ENCODE measurements at regions not wholly inside any gene's neighbourhood (a gene's known extent, or its start where the extent isn't known, plus 50 kb on each side); places are given as distances from the start of the nearest gene placed in this dataset.
"Not testable (repeated sequence)": the region's sequence is repeated elsewhere in the genome, so short reads cannot be mapped to it uniquely, and the experiment has no call there.

DNA sequence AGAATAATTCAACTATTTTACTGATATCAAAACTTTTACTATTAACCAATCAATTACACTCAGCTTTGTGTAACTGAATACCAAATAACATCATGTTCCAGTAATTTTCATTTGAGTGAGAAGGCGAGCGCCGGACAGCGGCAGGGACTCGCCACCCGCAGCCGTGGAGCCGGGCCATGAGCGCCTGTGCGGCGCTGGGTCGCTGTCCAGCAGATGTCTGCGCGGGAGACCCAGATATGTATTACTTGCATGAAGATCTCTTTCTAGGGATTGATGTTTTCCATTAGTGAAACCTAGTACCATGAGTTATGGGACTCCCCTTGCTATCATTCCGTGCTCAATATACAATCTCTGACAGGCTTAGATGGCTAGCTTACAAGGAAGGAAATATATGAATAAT lies 245.1 kb upstream of the PRSS16 start:
- Histone ChIP-seq H3K4me2 (ENCODE audit: insufficient read depth, low read length) (no peak overlapping the region), H3K27ac (ENCODE audit: low read depth, low read length) (no peak overlapping the region), H2AFZ (ENCODE audit: low read length) (no peak overlapping the region), H3K4me3 (ENCODE audit: insufficient read depth, low read length) (no peak overlapping the region), H3K36me3 (ENCODE audit: insufficient read depth, low read length) (no peaks in the 10 kb centered on the region), H3K4me1 (ENCODE audit: insufficient read depth, low read length) (no peaks in the 10 kb centered on the region), H3K79me2 (ENCODE audit: insufficient read depth, low read length) (no peaks in the 10 kb centered on the region), H4K20me1 (ENCODE audit: insufficient read depth, low read length) (no peaks in the 10 kb centered on the region), H3K27me3 (ENCODE audit: insufficient read depth, low read length) (no peaks in the 10 kb centered on the region), H3K9me3 (ENCODE audit: low read depth, low read length) (no peaks in the 10 kb centered on the region)
- TF ChIP-seq, protein P1, sequence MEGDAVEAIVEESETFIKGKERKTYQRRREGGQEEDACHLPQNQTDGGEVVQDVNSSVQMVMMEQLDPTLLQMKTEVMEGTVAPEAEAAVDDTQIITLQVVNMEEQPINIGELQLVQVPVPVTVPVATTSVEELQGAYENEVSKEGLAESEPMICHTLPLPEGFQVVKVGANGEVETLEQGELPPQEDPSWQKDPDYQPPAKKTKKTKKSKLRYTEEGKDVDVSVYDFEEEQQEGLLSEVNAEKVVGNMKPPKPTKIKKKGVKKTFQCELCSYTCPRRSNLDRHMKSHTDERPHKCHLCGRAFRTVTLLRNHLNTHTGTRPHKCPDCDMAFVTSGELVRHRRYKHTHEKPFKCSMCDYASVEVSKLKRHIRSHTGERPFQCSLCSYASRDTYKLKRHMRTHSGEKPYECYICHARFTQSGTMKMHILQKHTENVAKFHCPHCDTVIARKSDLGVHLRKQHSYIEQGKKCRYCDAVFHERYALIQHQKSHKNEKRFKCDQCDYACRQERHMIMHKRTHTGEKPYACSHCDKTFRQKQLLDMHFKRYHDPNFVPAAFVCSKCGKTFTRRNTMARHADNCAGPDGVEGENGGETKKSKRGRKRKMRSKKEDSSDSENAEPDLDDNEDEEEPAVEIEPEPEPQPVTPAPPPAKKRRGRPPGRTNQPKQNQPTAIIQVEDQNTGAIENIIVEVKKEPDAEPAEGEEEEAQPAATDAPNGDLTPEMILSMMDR (IDR thresholded peaks at IDR 0.05; ENCODE audit: extremely low read depth, low read depth, low read length), result no peak
- DNase-seq (ENCODE audit: insufficient read length, low spot score, missing footprints), result no peak

DNA sequence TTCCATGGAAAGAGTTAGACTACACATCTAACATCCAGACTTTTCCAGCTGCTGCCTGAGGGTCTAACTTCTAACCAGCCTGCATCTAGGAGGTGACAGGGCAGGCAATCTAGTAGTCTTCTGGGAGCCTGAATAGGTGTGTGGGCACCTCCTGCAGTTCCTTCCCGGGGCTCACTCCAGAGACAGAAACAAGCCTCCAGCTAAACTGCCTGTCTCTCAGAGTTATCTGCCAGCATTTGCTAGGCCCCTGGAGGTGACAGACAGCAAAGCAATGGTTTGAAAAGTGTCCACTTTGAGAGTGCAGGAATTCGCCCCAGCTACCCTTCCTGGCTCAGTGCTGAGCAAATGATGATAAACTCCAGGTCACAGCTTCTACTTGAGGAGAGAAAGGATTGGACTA lies 240.5 kb upstream of the PRSS16 start:
- Histone ChIP-seq H3K79me2 (ENCODE audit: insufficient read depth, low read length) (no peaks in the 10 kb centered on the region), H3K4me3 (ENCODE audit: insufficient read depth, low read length) (no peak overlapping the region), H3K9me3 (ENCODE audit: low read depth, low read length) (no peaks in the 10 kb centered on the region), H3K4me2 (ENCODE audit: insufficient read depth, low read length) (no peak overlapping the region), H4K20me1 (ENCODE audit: insufficient read depth, low read length) (no peaks in the 10 kb centered on the region), H3K4me1 (ENCODE audit: insufficient read depth, low read length) (no peaks in the 10 kb centered on the region), H2AFZ (ENCODE audit: low read length) (no peak overlapping the region), H3K36me3 (ENCODE audit: insufficient read depth, low read length) (no peaks in the 10 kb centered on the region), H3K27me3 (ENCODE audit: insufficient read depth, low read length) (no peaks in the 10 kb centered on the region), H3K27ac (ENCODE audit: low read depth, low read length) (no peak overlapping the region)
- TF ChIP-seq, protein P1 (IDR thresholded peaks at IDR 0.05; ENCODE audit: extremely low read depth, low read depth, low read length), result no peak
- DNase-seq (ENCODE audit: insufficient read length, low spot score, missing footprints), result no peak

- H4K20me1 ChIP-seq (ENCODE audit: insufficient read depth, low read length); H3K4me1 ChIP-seq (ENCODE audit: insufficient read depth, low read length); H3K4me2 ChIP-seq (ENCODE audit: insufficient read depth, low read length); H2AFZ ChIP-seq (ENCODE audit: low read length); H3K9me3 ChIP-seq (ENCODE audit: low read depth, low read length); DNase-seq (ENCODE audit: insufficient read length, low spot score, missing footprints); H3K36me3 ChIP-seq (ENCODE audit: insufficient read depth, low read length); H3K27me3 ChIP-seq (ENCODE audit: insufficient read depth, low read length); H3K4me3 ChIP-seq (ENCODE audit: insufficient read depth, low read length); H3K27ac ChIP-seq (ENCODE audit: low read depth, low read length); H3K79me2 ChIP-seq (ENCODE audit: insufficient read depth, low read length): not testable (repeated sequence)
These were observed 238.9 kb upstream of the PRSS16 start for GRCh38 chr6:27008613-27009012.

DNA sequence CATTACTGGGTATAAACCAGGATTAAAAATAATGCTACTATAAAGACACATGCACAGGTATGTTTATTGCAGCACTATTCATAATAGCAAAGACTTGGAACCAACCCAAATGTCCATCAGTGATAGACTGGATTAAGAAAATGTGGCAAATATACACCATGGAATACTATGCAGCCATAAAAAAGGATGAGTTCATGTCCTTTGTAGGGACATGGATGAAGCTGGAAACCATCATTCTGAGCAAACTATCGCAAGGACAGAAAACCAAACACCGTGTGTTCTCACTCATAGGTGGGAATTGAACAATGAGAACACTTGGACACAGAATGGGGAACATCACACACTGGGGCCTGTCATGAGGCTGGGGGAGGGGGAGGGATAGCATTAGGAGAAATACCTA lies 233.4 kb upstream of the PRSS16 start:
- H3K4me2 ChIP-seq (ENCODE audit: insufficient read depth, low read length); H2AFZ ChIP-seq (ENCODE audit: low read length); H3K79me2 ChIP-seq (ENCODE audit: insufficient read depth, low read length); H3K9me3 ChIP-seq (ENCODE audit: low read depth, low read length); H3K27me3 ChIP-seq (ENCODE audit: insufficient read depth, low read length); DNase-seq (ENCODE audit: insufficient read length, low spot score, missing footprints); H3K4me3 ChIP-seq (ENCODE audit: insufficient read depth, low read length); H3K4me1 ChIP-seq (ENCODE audit: insufficient read depth, low read length); H4K20me1 ChIP-seq (ENCODE audit: insufficient read depth, low read length); H3K27ac ChIP-seq (ENCODE audit: low read depth, low read length); H3K36me3 ChIP-seq (ENCODE audit: insufficient read depth, low read length): not testable (repeated sequence)

DNA sequence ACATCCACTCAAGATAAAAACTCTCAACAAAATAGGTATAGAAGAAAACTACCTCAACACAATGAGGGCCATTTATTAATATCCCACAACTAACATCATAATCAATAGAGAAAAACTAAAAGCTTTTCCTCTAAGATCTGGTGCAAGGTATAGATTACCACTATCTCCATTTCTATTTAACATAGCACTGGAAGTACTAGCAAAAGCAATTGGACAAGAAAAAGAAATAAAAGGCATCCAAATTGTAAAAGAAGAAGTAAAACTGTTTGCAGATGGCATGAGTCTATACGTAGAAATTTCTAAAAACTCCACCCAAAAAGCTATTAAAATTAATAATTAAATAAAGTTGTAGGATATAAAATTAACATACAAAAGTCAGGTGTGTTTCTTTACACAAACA lies 230.8 kb upstream of the PRSS16 start:
- H2AFZ ChIP-seq (ENCODE audit: low read length), result no peak overlapping the region
- no peak overlapping the region for H3K4me2 ChIP-seq (ENCODE audit: insufficient read depth, low read length)

GRCh38 chr6:27018401-27018800 lies 229.1 kb upstream of the PRSS16 start:
- not testable (repeated sequence) for H3K4me2 ChIP-seq (ENCODE audit: insufficient read depth, low read length); H3K27ac ChIP-seq (ENCODE audit: low read depth, low read length); H3K79me2 ChIP-seq (ENCODE audit: insufficient read depth, low read length); H3K9me3 ChIP-seq (ENCODE audit: low read depth, low read length); H3K36me3 ChIP-seq (ENCODE audit: insufficient read depth, low read length); H2AFZ ChIP-seq (ENCODE audit: low read length); H3K27me3 ChIP-seq (ENCODE audit: insufficient read depth, low read length); DNase-seq (ENCODE audit: insufficient read length, low spot score, missing footprints); H3K4me1 ChIP-seq (ENCODE audit: insufficient read depth, low read length); H3K4me3 ChIP-seq (ENCODE audit: insufficient read depth, low read length); H4K20me1 ChIP-seq (ENCODE audit: insufficient read depth, low read length)

More for the DNA sequence above, 230.8 kb upstream of the PRSS16 start:
- Histone ChIP-seq H3K4me3 (ENCODE audit: insufficient read depth, low read length) (no peak overlapping the region), H3K27me3 (ENCODE audit: insufficient read depth, low read length) (no peaks in the 10 kb centered on the region), H3K27ac (ENCODE audit: low read depth, low read length) (no peak overlapping the region), H3K9me3 (ENCODE audit: low read depth, low read length) (no peaks in the 10 kb centered on the region), H4K20me1 (ENCODE audit: insufficient read depth, low read length) (no peaks in the 10 kb centered on the region), H3K79me2 (ENCODE audit: insufficient read depth, low read length) (no peaks in the 10 kb centered on the region), H3K36me3 (ENCODE audit: insufficient read depth, low read length) (no peaks in the 10 kb centered on the region), H3K4me1 (ENCODE audit: insufficient read depth, low read length) (peaks cover 5% of the 10 kb centered on the region)
- DNase-seq (ENCODE audit: insufficient read length, low spot score, missing footprints), result no peak
- TF ChIP-seq, protein P1 (IDR thresholded peaks at IDR 0.05; ENCODE audit: extremely low read depth, low read depth, low read length), result no peak

Data from osteoblast (primary cell).